WTC11 (cell line): ENCODE measurements at regions not wholly inside any gene's neighbourhood (a gene's known extent, or its start where the extent isn't known, plus 50 kb on each side); places are given as distances from the start of the nearest gene placed in this dataset.

ENCODE experiments used
- ATAC-seq: fragments of 200-7000 bp; cut with Tn5 transposase; 2 replicates; pipeline ENCODE4 v1.10.0; 2021; ENCODE audit warnings: mild to moderate bottlenecking, moderate library complexity
- CTCF ChIA-PET: fragments of 300-600 bp; sonication (Branson Sonifier 250); formaldehyde crosslinking; loops from one replicate; lab custom pipeline; 2021; ENCODE audit warnings: antibody characterized with exemption; lab: Charles Lee
- POLR2A ChIA-PET: fragments of 350-600 bp; sonication (Branson Sonifier 250); formaldehyde crosslinking; loops from one replicate; lab custom pipeline; 2021; ENCODE audit warnings: antibody characterized with exemption; lab: Charles Lee
- DNase-seq: peaks from one replicate; pipeline ENCODE4 v3.0.0; 2021; ENCODE audit warnings: low spot score
- H3K27ac Mint-ChIP-seq: 2 replicates; pipeline ENCODE4 v1.8.0; 2021; ENCODE audit warnings: mixed read lengths
- H3K27me3 Mint-ChIP-seq: 2 replicates; pipeline ENCODE4 v1.8.0; 2021; ENCODE audit warnings: low read depth, mild to moderate bottlenecking, moderate library complexity, mixed read lengths
- H3K36me3 Mint-ChIP-seq: 2 replicates; pipeline ENCODE4 v1.8.0; 2021; ENCODE audit warnings: mixed read lengths
- H3K4me1 Mint-ChIP-seq: 2 replicates; pipeline ENCODE4 v1.8.0; 2022; ENCODE audit warnings: mixed read lengths
- H3K4me3 Mint-ChIP-seq: 2 replicates; pipeline ENCODE4 v1.8.0; 2021; ENCODE audit warnings: mild to moderate bottlenecking, moderate library complexity, mixed read lengths
- H3K9me3 Mint-ChIP-seq: 2 replicates; pipeline ENCODE4 v1.8.0; 2021; ENCODE audit warnings: mixed read lengths
- AFF4 ChIP-seq: sonication (generic); formaldehyde crosslinking; IDR thresholded peaks from 2 replicates; pipeline ENCODE4 v1.8.1; 2023; ENCODE audit warnings: mild to moderate bottlenecking, missing genetic modification reagents, borderline replicate concordance
- CDX4 ChIP-seq: fragments of 250-450 bp; sonication (Bioruptor Pico); IDR thresholded peaks from 2 replicates; pipeline ENCODE4 v1.9.0; 2021; ENCODE audit warnings: moderate library complexity, mild to moderate bottlenecking, inconsistent platforms, borderline replicate concordance
- E2F5 ChIP-seq: sonication (generic); formaldehyde crosslinking; IDR thresholded peaks from 2 replicates; pipeline ENCODE4 v1.8.1; 2022; ENCODE audit warnings: mild to moderate bottlenecking, moderate library complexity, missing genetic modification reagents
- ELF4 ChIP-seq: sonication (generic); formaldehyde crosslinking; IDR thresholded peaks from 2 replicates; pipeline ENCODE4 v1.8.1; 2022; ENCODE audit warnings: low read depth, mild to moderate bottlenecking, moderate library complexity, missing genetic modification reagents
- EMX1 ChIP-seq: fragments of 250-450 bp; sonication (Bioruptor Pico); IDR thresholded peaks from 2 replicates; pipeline ENCODE4 v1.8.0; 2021; ENCODE audit warnings: mild to moderate bottlenecking
- FOXJ3 ChIP-seq: sonication (generic); formaldehyde crosslinking; IDR thresholded peaks from 2 replicates; pipeline ENCODE4 v1.9.0; 2021; ENCODE audit warnings: missing genetic modification reagents, mild to moderate bottlenecking, borderline replicate concordance
- FOXK1 ChIP-seq: sonication (generic); formaldehyde crosslinking; IDR thresholded peaks from 2 replicates; pipeline ENCODE4 v1.8.0; 2022; ENCODE audit warnings: mild to moderate bottlenecking, moderate library complexity, missing genetic modification reagents
- FOXP1 ChIP-seq: sonication (generic); formaldehyde crosslinking; IDR thresholded peaks from 2 replicates; pipeline ENCODE4 v1.8.0; 2022; ENCODE audit warnings: missing genetic modification reagents, mild to moderate bottlenecking, moderate library complexity, borderline replicate concordance
- IRF2 ChIP-seq: sonication (generic); formaldehyde crosslinking; IDR thresholded peaks from 2 replicates; pipeline ENCODE4 v1.8.0; 2022; ENCODE audit warnings: low read depth, missing genetic modification reagents, borderline replicate concordance
- KAT7 ChIP-seq: sonication (generic); formaldehyde crosslinking; IDR thresholded peaks from 2 replicates; pipeline ENCODE4 v1.8.1; 2023; ENCODE audit warnings: missing genetic modification reagents, mild to moderate bottlenecking, borderline replicate concordance
- NFE2L1 ChIP-seq: sonication (generic); formaldehyde crosslinking; IDR thresholded peaks from 2 replicates; pipeline ENCODE4 v1.8.1; 2023; ENCODE audit warnings: missing genetic modification reagents
- OVOL2 ChIP-seq: fragments of 250-450 bp; sonication (Bioruptor Pico); IDR thresholded peaks from 2 replicates; pipeline ENCODE4 v1.9.0; 2021; ENCODE audit warnings: mild to moderate bottlenecking, borderline replicate concordance
- PRDM15 ChIP-seq: sonication (generic); formaldehyde crosslinking; IDR thresholded peaks from 2 replicates; pipeline ENCODE4 v1.8.0; 2022; ENCODE audit warnings: missing genetic modification reagents
- PREB ChIP-seq: sonication (generic); formaldehyde crosslinking; IDR thresholded peaks from 2 replicates; pipeline ENCODE4 v1.8.1; 2022; ENCODE audit warnings: mild to moderate bottlenecking, missing genetic modification reagents, moderate library complexity, borderline replicate concordance
- TCF7 ChIP-seq: sonication (generic); formaldehyde crosslinking; IDR thresholded peaks from 2 replicates; pipeline ENCODE4 v1.8.0; 2022; ENCODE audit warnings: mild to moderate bottlenecking, low read depth, missing genetic modification reagents, moderate library complexity
- TP53 ChIP-seq: sonication (generic); formaldehyde crosslinking; IDR thresholded peaks from 2 replicates; pipeline ENCODE4 v1.8.1; 2023; ENCODE audit warnings: mild to moderate bottlenecking, missing genetic modification reagents
- ZMAT4 ChIP-seq: fragments of 250-450 bp; sonication (Bioruptor Pico); IDR thresholded peaks from 2 replicates; pipeline ENCODE4 v1.9.0; 2021; ENCODE audit warnings: mild to moderate bottlenecking
- ZNF512 ChIP-seq: sonication (generic); formaldehyde crosslinking; IDR thresholded peaks from 2 replicates; pipeline ENCODE4 v1.8.1; 2022; ENCODE audit warnings: missing genetic modification reagents, borderline replicate concordance
- ZNF671 ChIP-seq: fragments of 250-450 bp; sonication (Bioruptor Pico); IDR thresholded peaks from 2 replicates; pipeline ENCODE4 v1.8.0; 2021; ENCODE audit warnings: mild to moderate bottlenecking

GRCh38 chr2:40751981-40752380, 300.1 kb upstream of the SLC8A1 start:
- ChIA-PET POLR2A (no interaction called here), CTCF (no interaction called here)
- DNase-seq, result no peak
- Mint-ChIP-seq H3K36me3 (no peaks in the 10 kb centered on the region), H3K4me3 (no peak overlapping the region), H3K4me1 (peaks cover 8% of the 10 kb centered on the region), H3K9me3 (no peaks in the 10 kb centered on the region), H3K27me3 (no peaks in the 10 kb centered on the region), H3K27ac (no peak overlapping the region)
- ATAC-seq, result no peak
- TF ChIP-seq PRDM15 (CRISPR knock-in tag), result no peak
- TF ChIP-seq ZMAT4, result no peak
- TF ChIP-seq TP53 (CRISPR knock-in tag), result no peak
- TF ChIP-seq CDX4 (CRISPR knock-in tag), result no peak
- TF ChIP-seq TCF7 (CRISPR knock-in tag), result no peak
- no peak for TF ChIP-seq FOXP1
- TF ChIP-seq FOXK1, result no peak
- TF ChIP-seq ZNF671 (CRISPR knock-in tag), result no peak
- TF ChIP-seq OVOL2, result no peak
- no peak for TF ChIP-seq AFF4 (CRISPR knock-in tag)
- TF ChIP-seq NFE2L1 (CRISPR knock-in tag), result no peak
- TF ChIP-seq KAT7 (CRISPR knock-in tag), result no peak
- TF ChIP-seq E2F5 (CRISPR knock-in tag), result no peak

GRCh38 chr2:40752796-40753195, 300.9 kb upstream of the SLC8A1 start:
- Mint-ChIP-seq H3K27ac (no peak overlapping the region), H3K4me3 (no peak overlapping the region), H3K9me3 (no peaks in the 10 kb centered on the region), H3K27me3 (no peaks in the 10 kb centered on the region), H3K36me3 (no peaks in the 10 kb centered on the region), H3K4me1 (peaks cover 8% of the 10 kb centered on the region)
- no peak for ATAC-seq
- POLR2A ChIA-PET, result no interaction called here
- DNase-seq, result no peak
- no peak for TF ChIP-seq ZNF512
- TF ChIP-seq FOXK1, result no peak
- no peak for TF ChIP-seq FOXJ3 (CRISPR knock-in tag)
- no peak for TF ChIP-seq ELF4 (CRISPR knock-in tag)
- TF ChIP-seq EMX1 (CRISPR knock-in tag), result no peak
- TF ChIP-seq PREB, result no peak
- TF ChIP-seq IRF2 (CRISPR knock-in tag), result no peak
- CTCF ChIA-PET, result no interaction called here
